ENCODE measurements at regions not wholly inside any gene's neighbourhood (a gene's known extent, or its start where the extent isn't known, plus 50 kb on each side); places are given as distances from the start of the nearest gene placed in this dataset.

DNA sequence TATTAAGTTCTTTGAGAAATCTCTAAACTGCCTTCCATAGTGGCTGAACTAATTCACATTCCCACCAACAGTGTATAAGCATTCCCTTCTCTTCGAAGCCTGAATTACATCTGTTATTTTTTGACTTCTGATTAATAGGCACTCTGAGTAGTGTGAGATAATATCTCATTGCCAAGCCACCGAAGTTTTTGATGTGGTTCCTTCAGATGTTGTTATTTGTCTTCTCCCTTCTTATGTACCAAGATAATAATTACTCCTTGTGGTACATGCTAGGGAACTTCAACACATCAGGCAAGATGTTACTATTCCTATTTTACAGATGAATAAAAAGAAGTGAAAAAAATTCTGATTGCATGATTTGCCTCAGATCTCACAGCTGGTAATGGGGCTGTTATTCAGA lies 70.9 kb downstream of the KCTD12 start:
- TF ChIP-seq GATA2 (IDR thresholded peaks at IDR 0.05; ENCODE audit: low read depth, low read length) (no peak), GATA3 (IDR thresholded peaks at IDR 0.05; ENCODE audit: low read depth, low read length) (no peak)
